WTC11 (cell line): ENCODE measurements at regions not wholly inside any gene's neighbourhood (a gene's known extent, or its start where the extent isn't known, plus 50 kb on each side); places are given as distances from the start of the nearest gene placed in this dataset.

Source experiments
- ATAC-seq: fragments of 200-7000 bp; cut with Tn5 transposase; 2 replicates; pipeline ENCODE4 v1.10.0; 2021; ENCODE audit warnings: mild to moderate bottlenecking, moderate library complexity
- CTCF ChIA-PET: fragments of 300-600 bp; sonication (Branson Sonifier 250); formaldehyde crosslinking; loops from one replicate; lab custom pipeline; 2021; ENCODE audit warnings: antibody characterized with exemption; lab: Charles Lee
- POLR2A ChIA-PET: fragments of 350-600 bp; sonication (Branson Sonifier 250); formaldehyde crosslinking; loops from one replicate; lab custom pipeline; 2021; ENCODE audit warnings: antibody characterized with exemption; lab: Charles Lee
- DNase-seq: peaks from one replicate; pipeline ENCODE4 v3.0.0; 2021; ENCODE audit warnings: low spot score
- H3K27ac Mint-ChIP-seq: 2 replicates; pipeline ENCODE4 v1.8.0; 2021; ENCODE audit warnings: mixed read lengths
- H3K27me3 Mint-ChIP-seq: 2 replicates; pipeline ENCODE4 v1.8.0; 2021; ENCODE audit warnings: low read depth, mild to moderate bottlenecking, moderate library complexity, mixed read lengths
- H3K36me3 Mint-ChIP-seq: 2 replicates; pipeline ENCODE4 v1.8.0; 2021; ENCODE audit warnings: mixed read lengths
- H3K4me1 Mint-ChIP-seq: 2 replicates; pipeline ENCODE4 v1.8.0; 2022; ENCODE audit warnings: mixed read lengths
- H3K4me3 Mint-ChIP-seq: 2 replicates; pipeline ENCODE4 v1.8.0; 2021; ENCODE audit warnings: mild to moderate bottlenecking, moderate library complexity, mixed read lengths
- H3K9me3 Mint-ChIP-seq: 2 replicates; pipeline ENCODE4 v1.8.0; 2021; ENCODE audit warnings: mixed read lengths
- AR ChIP-seq: fragments of 250-450 bp; sonication (Bioruptor Pico); IDR thresholded peaks from 2 replicates; pipeline ENCODE4 v1.9.0; 2021; ENCODE audit warnings: mild to moderate bottlenecking
- CTCF ChIP-seq: fragments of 200-600 bp; IDR thresholded peaks from 2 replicates; pipeline ENCODE4 v1.8.0; 2022; ENCODE audit warnings: antibody characterized with exemption
- ESRRA ChIP-seq: sonication (generic); formaldehyde crosslinking; IDR thresholded peaks from 2 replicates; pipeline ENCODE4 v1.8.1; 2022; ENCODE audit warnings: mild to moderate bottlenecking, missing genetic modification reagents, borderline replicate concordance
- FOXP1 ChIP-seq: sonication (generic); formaldehyde crosslinking; IDR thresholded peaks from 2 replicates; pipeline ENCODE4 v1.8.0; 2022; ENCODE audit warnings: missing genetic modification reagents, mild to moderate bottlenecking, moderate library complexity, borderline replicate concordance
- FOXP4 ChIP-seq: sonication (generic); formaldehyde crosslinking; IDR thresholded peaks from 2 replicates; pipeline ENCODE4 v1.8.0; 2022; ENCODE audit warnings: mild to moderate bottlenecking, missing genetic modification reagents
- GTF2I ChIP-seq: fragments of 250-450 bp; sonication (Bioruptor Pico); conservative IDR thresholded peaks from 2 replicates; pipeline ENCODE4 v1.4.0; 2021; ENCODE audit warnings: mild to moderate bottlenecking
- HMGA2 ChIP-seq: fragments of 250-450 bp; sonication (Bioruptor Pico); IDR thresholded peaks from 2 replicates; pipeline ENCODE4 v1.4.0; 2021; ENCODE audit warnings: mild to moderate bottlenecking, moderate library complexity
- HMGXB4 ChIP-seq: sonication (generic); formaldehyde crosslinking; IDR thresholded peaks from 2 replicates; pipeline ENCODE4 v1.8.1; 2023; ENCODE audit warnings: mild to moderate bottlenecking, moderate library complexity, missing genetic modification reagents
- KAT7 ChIP-seq: sonication (generic); formaldehyde crosslinking; IDR thresholded peaks from 2 replicates; pipeline ENCODE4 v1.8.1; 2023; ENCODE audit warnings: missing genetic modification reagents, mild to moderate bottlenecking, borderline replicate concordance
- MYBL2 ChIP-seq: sonication (generic); formaldehyde crosslinking; IDR thresholded peaks from 2 replicates; pipeline ENCODE4 v1.8.1; 2023; ENCODE audit warnings: mild to moderate bottlenecking, moderate library complexity, missing genetic modification reagents
- NFATC4 ChIP-seq: fragments of 250-450 bp; sonication (Bioruptor Pico); IDR thresholded peaks from 2 replicates; pipeline ENCODE4 v1.9.0; 2021; ENCODE audit warnings: mild to moderate bottlenecking
- NFE2L1 ChIP-seq: sonication (generic); formaldehyde crosslinking; IDR thresholded peaks from 2 replicates; pipeline ENCODE4 v1.8.1; 2023; ENCODE audit warnings: missing genetic modification reagents
- NR1H2 ChIP-seq: sonication (generic); formaldehyde crosslinking; IDR thresholded peaks from 2 replicates; pipeline ENCODE4 v1.9.0; 2021; ENCODE audit warnings: mild to moderate bottlenecking, moderate library complexity, missing genetic modification reagents
- SMAD4 ChIP-seq: sonication (generic); formaldehyde crosslinking; IDR thresholded peaks from 2 replicates; pipeline ENCODE4 v1.8.0; 2022; ENCODE audit warnings: mild to moderate bottlenecking, missing genetic modification reagents
- TCF7 ChIP-seq: sonication (generic); formaldehyde crosslinking; IDR thresholded peaks from 2 replicates; pipeline ENCODE4 v1.8.0; 2022; ENCODE audit warnings: mild to moderate bottlenecking, low read depth, missing genetic modification reagents, moderate library complexity
- TEAD1 ChIP-seq: sonication (generic); formaldehyde crosslinking; IDR thresholded peaks from 2 replicates; pipeline ENCODE4 v1.8.0; 2022; ENCODE audit warnings: mild to moderate bottlenecking, missing genetic modification reagents
- USF1 ChIP-seq: sonication (generic); formaldehyde crosslinking; IDR thresholded peaks from 2 replicates; pipeline ENCODE4 v1.8.0; 2022; ENCODE audit warnings: mild to moderate bottlenecking, missing genetic modification reagents
- ZBTB21 ChIP-seq: sonication (generic); formaldehyde crosslinking; IDR thresholded peaks from 2 replicates; pipeline ENCODE4 v1.8.1; 2023; ENCODE audit warnings: mild to moderate bottlenecking, missing genetic modification reagents, borderline replicate concordance
- ZBTB43 ChIP-seq: sonication (generic); formaldehyde crosslinking; IDR thresholded peaks from 2 replicates; pipeline ENCODE4 v1.8.1; 2023; ENCODE audit warnings: mild to moderate bottlenecking, missing genetic modification reagents
- ZNF121 ChIP-seq: sonication (generic); formaldehyde crosslinking; IDR thresholded peaks from 2 replicates; pipeline ENCODE4 v1.8.0; 2023; ENCODE audit warnings: missing genetic modification reagents
- ZNF138 ChIP-seq: sonication (generic); formaldehyde crosslinking; conservative IDR thresholded peaks from 2 replicates; pipeline ENCODE4 v1.8.1; 2022; ENCODE audit warnings: mild to moderate bottlenecking, moderate library complexity, missing genetic modification reagents
- ZNF423 ChIP-seq: fragments of 250-450 bp; sonication (Bioruptor Pico); IDR thresholded peaks from 2 replicates; pipeline ENCODE4 v2.1.2; 2022; ENCODE audit warnings: mild to moderate bottlenecking, moderate library complexity
- TF ChIP-seq, protein P1 (sequence below): sonication (generic); formaldehyde crosslinking; IDR thresholded peaks from 2 replicates; pipeline ENCODE4 v1.8.0; 2022; ENCODE audit warnings: mild to moderate bottlenecking, missing genetic modification reagents

- no peak for ATAC-seq
- Mint-ChIP-seq H3K9me3 (no peaks in the 10 kb centered on the region), H3K27me3 (no peaks in the 10 kb centered on the region), H3K4me1 (no peaks in the 10 kb centered on the region), H3K27ac (no peak overlapping the region), H3K4me3 (no peak overlapping the region), H3K36me3 (no peaks in the 10 kb centered on the region)
- ChIA-PET POLR2A (no interaction called here), CTCF (no interaction called here)
- no peak for DNase-seq
- TF ChIP-seq SMAD4 (CRISPR knock-in tag) (no peak), FOXP1 (no peak)
- TF ChIP-seq, protein P1, sequence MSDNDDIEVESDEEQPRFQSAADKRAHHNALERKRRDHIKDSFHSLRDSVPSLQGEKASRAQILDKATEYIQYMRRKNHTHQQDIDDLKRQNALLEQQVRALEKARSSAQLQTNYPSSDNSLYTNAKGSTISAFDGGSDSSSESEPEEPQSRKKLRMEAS (CRISPR knock-in tag): no peak
These were observed 158.8 kb upstream of the FAM47C start for GRCh38 chrX:36849407-36849806.

DNA sequence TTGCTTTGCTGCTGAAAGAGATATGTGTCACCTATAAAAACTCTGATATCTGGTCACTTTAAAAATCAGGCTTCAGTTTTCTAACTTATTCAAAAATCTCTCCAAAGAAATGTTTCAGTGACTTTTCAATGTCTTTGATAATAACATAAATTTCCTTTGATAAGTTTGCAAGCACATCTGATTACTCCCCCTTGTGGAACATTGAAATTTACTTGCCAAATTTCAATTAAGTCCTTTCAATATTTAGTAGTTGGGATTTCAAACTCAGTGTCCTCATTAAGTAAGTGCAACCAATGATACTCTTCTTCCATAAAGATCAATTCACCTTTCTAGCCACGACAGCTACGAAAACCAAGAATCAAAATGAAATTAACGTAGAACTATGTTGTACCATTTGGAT, 151.3 kb upstream of the FAM47C start:
- no peak for DNase-seq
- no peaks in the 10 kb centered on the region for H3K27me3 Mint-ChIP-seq
- no peaks in the 10 kb centered on the region for H3K9me3 Mint-ChIP-seq
- ChIA-PET CTCF (no interaction called here), POLR2A (no interaction called here)
- no peak for ATAC-seq
- no peak overlapping the region for H3K4me3 Mint-ChIP-seq
- no peak for TF ChIP-seq USF1 (CRISPR knock-in tag)
- TF ChIP-seq TEAD1 (CRISPR knock-in tag): no peak
- no peak for TF ChIP-seq TCF7
- TF ChIP-seq CTCF: no peak
- TF ChIP-seq HMGXB4: no peak
- no peak for TF ChIP-seq ZNF423 (CRISPR knock-in tag)
- no peak for TF ChIP-seq NR1H2
- no peak for TF ChIP-seq ESRRA (CRISPR knock-in tag)
- TF ChIP-seq AR (CRISPR knock-in tag): no peak
- no peak for TF ChIP-seq NFATC4 (CRISPR knock-in tag)
- no peak for TF ChIP-seq GTF2I (CRISPR knock-in tag)
- TF ChIP-seq ZBTB43: no peak
- no peak for TF ChIP-seq NFE2L1 (CRISPR knock-in tag)
- no peak for TF ChIP-seq MYBL2 (CRISPR knock-in tag)
- TF ChIP-seq FOXP4 (CRISPR knock-in tag): no peak
- no peak for TF ChIP-seq ZBTB21
- TF ChIP-seq HMGA2 (CRISPR knock-in tag): no peak
- no peak for TF ChIP-seq KAT7 (CRISPR knock-in tag)
- TF ChIP-seq ZNF121: no peak
- no peak for TF ChIP-seq ZNF138
- peaks cover 5% of the 10 kb centered on the region for H3K4me1 Mint-ChIP-seq
- H3K27ac Mint-ChIP-seq: no peak overlapping the region
- no peaks in the 10 kb centered on the region for H3K36me3 Mint-ChIP-seq
